A549 (cell line): ENCODE measurements at regions not wholly inside any gene's neighbourhood (a gene's known extent, or its start where the extent isn't known, plus 50 kb on each side); places are given as distances from the start of the nearest gene placed in this dataset.

ENCODE experiments used
- BHLHE40 ChIP-seq: IDR thresholded peaks from 2 replicates; pipeline ENCODE4 v1.6.1; 2012; ENCODE audit warnings: low read depth, low read length, inconsistent platforms
- CBX2 ChIP-seq: fragments of 200-600 bp; sonication (generic); IDR thresholded peaks from 2 replicates; pipeline ENCODE4 v1.6.1; 2016; ENCODE audit warnings: low read depth, mild to moderate bottlenecking, borderline replicate concordance
- CTCF ChIP-seq: fragments of >200 bp; sonication (Bioruptor Twin); formaldehyde crosslinking; IDR thresholded peaks from 3 replicates; pipeline ENCODE4 v1.5.1; 2016
- GATA3 ChIP-seq: IDR thresholded peaks from 2 replicates; pipeline ENCODE4 v1.6.1; 2012; ENCODE audit warnings: borderline replicate concordance
- MYC ChIP-seq: IDR thresholded peaks from 2 replicates; pipeline ENCODE4 v1.6.1; 2012; ENCODE audit warnings: mild to moderate bottlenecking, inconsistent platforms, low read length, improper control_type of control experiment, borderline replicate concordance
- POLR2A ChIP-seq: IDR thresholded peaks from 2 replicates; pipeline ENCODE4 v1.6.1; 2012; ENCODE audit warnings: mild to moderate bottlenecking, low read length
- RAD21 ChIP-seq, 2 experiments: fragments of >200 bp in 1 of 2; sonication (Bioruptor Twin) in 1 of 2; formaldehyde crosslinking in 1 of 2; IDR thresholded peaks in 1 of 2; conservative IDR thresholded peaks in 1 of 2; 2 replicates in 1 of 2; 3 replicates in 1 of 2; pipeline ENCODE4 v1.6.1; 2012 to 2018; ENCODE audit warnings: inconsistent platforms in 1 of 2
- TF ChIP-seq, protein P1 (sequence below): IDR thresholded peaks from 2 replicates; pipeline ENCODE4 v1.6.1; 2012; ENCODE audit warnings: low read depth, borderline replicate concordance

DNA sequence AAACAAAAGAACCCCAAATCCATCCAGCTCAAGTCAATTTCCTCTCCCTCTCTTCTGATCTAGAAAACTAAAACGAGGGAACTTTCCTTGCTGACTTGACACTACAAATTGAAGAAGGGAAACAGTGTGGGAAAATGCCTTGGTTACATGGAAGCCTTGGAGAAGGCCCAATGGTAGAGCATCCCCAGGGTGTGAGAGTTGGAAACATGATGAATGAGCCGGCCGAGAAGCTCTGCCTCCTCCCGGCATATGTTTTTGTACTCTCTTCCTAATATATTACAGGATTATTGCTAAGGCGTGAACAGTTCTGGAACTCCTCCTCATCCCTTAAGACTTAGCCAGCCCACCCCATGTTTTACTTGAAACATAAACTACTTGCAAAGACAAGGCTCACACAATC lies 618.2 kb upstream of the MGMT start:
- TF ChIP-seq BHLHE40 (no peak), CBX2 (no peak), GATA3 (no peak), POLR2A (no peak), CTCF (no peak), RAD21 (conservative IDR thresholded peaks at IDR 0.05 in 1 of 2, IDR thresholded peaks at IDR 0.05 in 1 of 2) (no peak), MYC (no peak)
- TF ChIP-seq, protein P1, sequence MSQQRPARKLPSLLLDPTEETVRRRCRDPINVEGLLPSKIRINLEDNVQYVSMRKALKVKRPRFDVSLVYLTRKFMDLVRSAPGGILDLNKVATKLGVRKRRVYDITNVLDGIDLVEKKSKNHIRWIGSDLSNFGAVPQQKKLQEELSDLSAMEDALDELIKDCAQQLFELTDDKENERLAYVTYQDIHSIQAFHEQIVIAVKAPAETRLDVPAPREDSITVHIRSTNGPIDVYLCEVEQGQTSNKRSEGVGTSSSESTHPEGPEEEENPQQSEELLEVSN = no peak
